Activated effector memory CD4-positive, alpha-beta T cell treated with Interleukin-2 at 50 U/mL for 16 hours (primary cell): ENCODE measurements at regions not wholly inside any gene's neighbourhood (a gene's known extent, or its start where the extent isn't known, plus 50 kb on each side); places are given as distances from the start of the nearest gene placed in this dataset.
A peak's percentile ranks its signal among the peaks of the same experiment; 100 is the strongest.

Experiments used
- DNase-seq: peaks from one replicate; pipeline ENCODE4 v3.0.0-alpha.2; 2020

GRCh38 chr17:77867308-77867781, 91.2 kb upstream of the TNRC6C start:
- DNase-seq, result no peak

DNA sequence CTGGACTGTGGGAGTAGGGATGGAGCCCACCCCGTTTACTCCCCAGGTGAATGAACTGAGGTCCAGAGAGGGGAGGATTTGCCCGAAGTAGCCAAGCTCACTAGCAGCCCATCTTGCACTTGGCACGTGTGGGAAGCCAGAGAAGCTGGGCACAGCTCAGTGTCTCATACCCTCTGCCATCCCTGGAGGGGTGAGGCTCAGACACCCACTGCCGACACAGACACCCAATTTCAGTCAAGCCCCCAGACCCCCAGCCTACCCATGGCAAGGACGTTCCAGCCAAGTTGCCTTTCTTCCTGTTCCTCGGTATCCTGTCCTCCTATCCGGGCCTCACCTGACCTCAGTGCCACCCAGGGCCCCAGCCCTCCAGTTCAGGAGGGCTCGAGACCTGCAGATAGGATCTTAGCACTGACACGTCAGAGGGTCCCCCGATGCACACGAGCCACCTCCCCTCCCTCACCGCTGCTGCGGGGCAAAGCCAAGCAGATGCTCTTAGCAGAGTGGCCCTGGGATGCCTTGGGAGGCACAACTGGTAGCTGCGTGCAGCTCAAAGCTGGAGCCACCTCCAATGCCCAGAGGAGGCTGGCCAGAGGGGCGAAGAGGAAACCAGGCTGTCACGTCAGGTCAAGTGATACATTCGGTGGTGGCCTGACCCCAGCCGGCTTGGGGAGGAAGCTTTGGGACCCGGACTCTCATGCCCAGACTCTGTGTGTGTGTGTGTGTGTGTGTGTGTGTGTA, 90.4 kb upstream of the TNRC6C start:
- DNase-seq, result no peak

DNA sequence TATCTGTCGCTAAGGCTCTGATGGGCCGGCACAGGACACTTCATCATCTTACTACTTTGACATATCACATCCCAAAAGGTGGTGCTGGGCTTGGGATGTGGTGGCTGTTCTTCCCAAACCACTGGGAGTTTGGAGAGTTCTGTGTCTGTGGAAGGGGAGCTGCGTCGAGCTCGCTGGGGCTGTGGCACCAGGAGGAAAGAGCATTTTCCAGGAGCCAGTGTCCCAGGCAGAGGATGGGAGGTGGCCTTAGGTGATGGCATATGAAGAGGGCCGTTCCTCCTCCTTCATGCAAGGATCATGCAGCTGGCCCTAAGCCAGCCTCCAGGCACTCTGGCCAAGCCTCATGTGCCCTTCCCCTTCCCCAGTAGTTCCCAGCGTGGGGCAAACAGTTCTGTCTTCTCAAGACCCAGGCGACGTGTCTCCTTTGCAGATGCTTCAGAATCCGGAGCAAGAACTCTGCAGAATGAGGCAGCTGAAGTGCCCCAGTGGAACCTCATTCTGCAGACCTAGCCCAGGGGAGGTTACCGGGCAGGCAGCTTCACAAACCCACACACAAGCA, 89.4 kb upstream of the TNRC6C start:
- no peak for DNase-seq

- no peak for DNase-seq
These were observed 88.8 kb upstream of the TNRC6C start for GRCh38 chr17:77869665-77870132.

- peak; percentile 27 for DNase-seq
These were observed 86.3 kb upstream of the TNRC6C start for GRCh38 chr17:77872199-77872598.

GRCh38 chr17:77872714-77873499, 85.6 kb upstream of the TNRC6C start:
- DNase-seq, result no peak

GRCh38 chr17:77873500-77874302, 84.8 kb upstream of the TNRC6C start:
- no peak for DNase-seq

DNA sequence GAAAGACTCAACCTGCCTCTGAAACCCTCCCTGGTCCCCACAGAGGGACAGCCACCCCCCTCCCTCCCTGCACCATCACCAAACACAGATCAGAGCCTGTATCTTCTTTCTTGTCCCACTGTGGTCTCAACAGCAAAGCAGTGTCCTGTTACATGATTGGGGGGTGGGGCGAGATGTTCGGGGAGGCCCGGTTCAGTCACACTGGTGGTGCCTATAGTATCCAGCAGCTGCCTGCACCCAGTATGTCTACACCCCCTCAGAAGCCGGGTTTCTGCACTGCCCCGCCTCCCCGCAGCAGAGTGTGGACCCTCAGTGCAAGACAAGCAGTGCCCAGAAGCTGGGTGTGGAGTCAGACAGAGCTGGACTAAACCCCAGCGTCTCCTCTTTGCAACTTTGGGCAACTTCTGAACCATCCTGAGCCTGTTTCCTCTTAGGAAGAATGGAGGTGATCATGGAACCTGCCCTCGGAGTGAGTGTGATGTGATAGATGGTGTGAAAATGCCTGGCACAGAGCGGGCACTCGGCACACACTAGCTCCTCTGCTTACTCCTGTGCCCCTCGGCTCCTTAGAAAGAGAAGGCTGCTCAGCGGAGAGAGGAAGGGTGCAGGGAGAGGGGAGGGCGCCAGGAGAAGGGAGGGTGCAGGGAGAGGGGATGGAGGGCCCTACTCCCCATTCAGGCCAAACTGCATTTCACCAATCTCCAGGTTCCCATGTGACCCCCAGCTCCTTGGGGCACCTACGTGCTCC, 84.0 kb upstream of the TNRC6C start:
- no peak for DNase-seq

- DNase-seq, result no peak
These were observed 83.3 kb upstream of the TNRC6C start for GRCh38 chr17:77875051-77875780.

DNA sequence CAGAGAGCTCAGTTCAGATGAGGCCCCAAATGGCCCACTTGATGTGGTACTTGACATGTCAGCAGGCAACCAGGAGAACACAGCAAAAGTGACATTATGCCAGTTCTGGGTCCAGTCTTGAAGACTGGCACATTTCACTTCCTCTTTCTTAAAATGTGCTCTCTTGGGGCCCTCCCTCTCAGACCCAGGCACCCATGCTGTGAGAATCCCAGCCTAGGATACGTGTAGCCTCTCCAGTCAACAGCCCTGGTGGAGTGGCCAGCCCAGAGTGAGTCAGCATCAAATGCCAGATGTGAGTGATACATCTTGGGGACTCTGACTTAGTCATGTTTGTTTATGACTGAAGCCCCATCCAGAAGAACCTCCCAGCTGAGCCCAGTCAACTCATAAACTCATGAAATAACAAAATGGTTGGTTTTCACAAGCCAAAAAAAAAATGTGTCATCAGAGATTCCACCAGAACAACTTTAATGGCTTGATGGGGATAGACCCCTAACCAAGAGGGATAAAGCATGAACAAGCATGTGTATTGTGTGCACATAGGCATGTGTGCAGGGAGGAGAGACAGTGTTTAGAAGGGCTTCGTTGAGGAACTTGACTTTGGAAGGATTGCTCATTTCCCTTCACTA, 82.5 kb upstream of the TNRC6C start:
- DNase-seq, result no peak

DNA sequence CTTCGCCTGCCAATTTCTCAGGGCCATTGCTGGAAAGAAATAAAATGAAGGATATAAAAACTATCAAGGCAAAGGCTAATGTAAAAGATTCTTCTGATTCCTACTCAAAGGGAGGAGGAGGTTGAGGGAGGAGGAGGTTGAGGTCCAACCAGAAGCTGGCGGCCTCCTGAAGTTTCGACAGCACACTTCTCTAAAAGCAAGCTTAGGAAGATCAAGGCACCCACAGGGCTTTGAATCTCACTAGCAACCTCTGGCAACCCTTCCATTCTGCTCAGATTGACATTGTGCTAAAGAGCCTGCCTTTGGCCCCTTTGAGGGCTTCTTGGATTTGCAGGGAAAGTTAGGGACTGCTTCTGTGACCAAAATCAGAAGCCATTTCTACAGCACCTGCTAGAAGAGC, 81.5 kb upstream of the TNRC6C start:
- no peak for DNase-seq

DNA sequence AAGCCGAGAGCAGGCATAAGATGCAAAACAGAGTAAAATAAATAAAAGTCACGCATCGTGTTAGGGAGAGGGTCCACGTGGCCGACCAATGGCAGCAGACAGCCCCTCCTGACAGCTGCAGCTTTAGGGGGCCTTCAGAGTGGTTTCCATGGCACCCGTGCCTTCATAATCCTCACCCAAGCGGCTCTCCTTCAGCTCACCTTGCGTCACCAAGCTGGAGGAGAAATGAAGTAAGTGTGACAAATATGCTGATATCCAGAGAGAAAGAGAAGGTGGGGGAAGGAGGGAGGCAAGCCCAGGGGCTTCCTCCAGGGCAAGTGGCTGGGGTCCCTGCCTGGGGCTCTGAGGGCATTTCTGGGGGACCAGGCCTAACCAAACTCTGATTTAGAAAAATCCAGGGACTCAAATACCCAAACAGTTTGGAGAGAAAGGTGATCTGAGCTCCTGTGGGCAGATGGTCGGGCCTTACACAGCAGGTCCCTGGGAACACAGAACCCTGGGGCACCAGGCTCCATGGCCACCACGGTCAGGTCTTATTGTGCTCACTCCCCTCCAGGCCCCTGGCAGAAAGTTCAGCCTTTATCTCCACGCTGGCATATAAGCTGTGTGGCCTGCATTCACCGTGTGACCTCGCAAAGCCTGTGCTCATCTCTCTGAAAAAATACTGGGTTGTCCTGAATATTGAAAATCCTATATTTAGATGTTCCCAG, 80.7 kb upstream of the TNRC6C start:
- no peak for DNase-seq

DNA sequence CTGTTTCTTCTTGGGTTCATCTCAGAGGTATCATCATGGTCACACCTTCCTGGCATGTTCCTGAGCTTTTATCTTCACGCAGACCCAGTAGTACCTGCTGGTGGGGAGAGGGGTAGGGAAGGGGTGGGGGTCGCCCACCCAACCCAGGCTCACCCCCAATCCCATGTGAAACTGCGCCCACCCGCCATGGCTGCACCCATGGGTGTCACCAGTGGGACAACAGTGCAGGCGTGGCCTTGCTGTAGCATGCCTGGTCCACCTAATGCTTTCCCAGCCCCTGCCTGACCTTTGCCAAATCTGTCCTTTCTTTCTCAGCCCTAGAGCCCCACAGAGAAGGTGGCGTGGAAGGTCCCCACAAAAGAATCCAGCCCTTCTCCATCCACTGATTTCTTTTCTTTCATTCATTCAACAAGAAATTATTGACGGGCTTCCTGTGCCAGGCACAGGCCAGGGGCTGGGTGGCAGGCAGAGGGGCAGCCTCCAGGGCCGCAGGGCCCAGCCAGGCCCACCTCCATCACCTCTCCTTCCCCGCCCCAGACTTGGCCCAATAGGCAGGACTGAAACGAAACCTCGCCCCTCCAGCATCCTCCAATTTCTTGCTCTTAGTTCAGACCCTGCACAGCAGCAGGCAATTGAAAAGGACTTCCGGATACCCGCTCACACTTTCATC, 79.1 kb upstream of the TNRC6C start:
- DNase-seq, result no peak

GRCh38 chr17:77879896-77880280, 78.6 kb upstream of the TNRC6C start:
- no peak for DNase-seq

DNA sequence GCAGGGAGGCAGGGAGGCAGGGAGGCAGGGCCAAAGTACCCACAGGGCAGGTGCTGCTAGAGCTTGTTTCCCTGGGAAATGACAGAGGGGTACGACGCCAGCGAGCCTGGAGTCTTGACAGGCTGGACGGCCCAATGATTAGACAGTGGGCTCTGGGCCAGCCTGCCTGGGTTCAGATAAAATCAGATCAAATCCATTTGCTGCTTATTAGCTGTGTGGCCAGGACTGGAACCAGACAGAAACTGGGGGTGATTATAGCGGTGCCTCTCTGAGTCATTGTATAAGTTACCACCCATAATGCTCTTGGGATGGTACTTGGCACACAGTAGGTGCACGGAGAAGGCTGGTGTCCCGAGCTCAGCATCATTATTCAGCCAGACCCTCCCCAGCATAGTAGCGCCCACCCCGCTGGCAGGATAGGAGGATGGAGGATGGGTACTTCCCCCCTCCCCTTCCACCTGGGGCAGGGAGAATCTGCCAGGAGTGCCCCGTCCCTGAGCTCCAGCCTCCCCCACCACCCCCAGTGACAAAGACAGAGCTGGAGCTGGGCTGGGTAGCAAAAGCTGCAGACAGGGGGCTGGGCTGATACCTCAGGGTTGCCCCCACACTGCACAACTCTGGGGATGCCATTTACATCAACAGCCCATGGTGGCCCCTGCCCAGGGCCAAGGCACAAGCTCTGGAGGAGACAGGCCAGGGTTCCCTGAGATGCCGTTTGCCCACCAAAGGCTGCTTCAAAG, 77.6 kb upstream of the TNRC6C start:
- no peak for DNase-seq

GRCh38 chr17:77881545-77881944, 77.0 kb upstream of the TNRC6C start:
- peak; percentile 69 for DNase-seq

GRCh38 chr17:77882040-77882439, 76.5 kb upstream of the TNRC6C start:
- DNase-seq, result no peak

GRCh38 chr17:77882481-77883212, 75.9 kb upstream of the TNRC6C start:
- DNase-seq, result peak; percentile 72
